ENCODE measurements at regions not wholly inside any gene's neighbourhood (a gene's known extent, or its start where the extent isn't known, plus 50 kb on each side); places are given as distances from the start of the nearest gene placed in this dataset.

- TF ChIP-seq, protein P1, sequence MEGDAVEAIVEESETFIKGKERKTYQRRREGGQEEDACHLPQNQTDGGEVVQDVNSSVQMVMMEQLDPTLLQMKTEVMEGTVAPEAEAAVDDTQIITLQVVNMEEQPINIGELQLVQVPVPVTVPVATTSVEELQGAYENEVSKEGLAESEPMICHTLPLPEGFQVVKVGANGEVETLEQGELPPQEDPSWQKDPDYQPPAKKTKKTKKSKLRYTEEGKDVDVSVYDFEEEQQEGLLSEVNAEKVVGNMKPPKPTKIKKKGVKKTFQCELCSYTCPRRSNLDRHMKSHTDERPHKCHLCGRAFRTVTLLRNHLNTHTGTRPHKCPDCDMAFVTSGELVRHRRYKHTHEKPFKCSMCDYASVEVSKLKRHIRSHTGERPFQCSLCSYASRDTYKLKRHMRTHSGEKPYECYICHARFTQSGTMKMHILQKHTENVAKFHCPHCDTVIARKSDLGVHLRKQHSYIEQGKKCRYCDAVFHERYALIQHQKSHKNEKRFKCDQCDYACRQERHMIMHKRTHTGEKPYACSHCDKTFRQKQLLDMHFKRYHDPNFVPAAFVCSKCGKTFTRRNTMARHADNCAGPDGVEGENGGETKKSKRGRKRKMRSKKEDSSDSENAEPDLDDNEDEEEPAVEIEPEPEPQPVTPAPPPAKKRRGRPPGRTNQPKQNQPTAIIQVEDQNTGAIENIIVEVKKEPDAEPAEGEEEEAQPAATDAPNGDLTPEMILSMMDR (IDR thresholded peaks at IDR 0.05; ENCODE audit: low read length), result no peak
- TF ChIP-seq EZH2 (optimal IDR thresholded peaks at IDR 0.05; ENCODE audit: low read depth, low read length), result no peak
These were observed 81.5 kb upstream of the PTCH1 start for GRCh38 chr9:95598236-95598635.

Data from MM.1S (cell line).